ENCODE measurements at regions not wholly inside any gene's neighbourhood (a gene's known extent, or its start where the extent isn't known, plus 50 kb on each side); places are given as distances from the start of the nearest gene placed in this dataset.

GRCh38 chr2:186126181-186126580, 359.9 kb upstream of the ZC3H15 start:
- peaks cover 0 to 1% (median 0%) of the 10 kb centered on the region in 5 donors for H3K4me1 ChIP-seq (ENCODE audit: control insufficient read depth in 5 of 5, insufficient read depth in 5 of 5, low read length in 5 of 5)
- peak in 1 of 3 donors; percentile 15 for DNase-seq
- no peak overlapping the region for H3K4me3 ChIP-seq
- H3K9me3 ChIP-seq (ENCODE audit: control insufficient read depth in 4 of 4, insufficient read depth in 3 of 4, low read length in 3 of 4): no peaks in the 10 kb centered on the region
- no peak for ATAC-seq (ENCODE audit: insufficient read depth, low FRiP score)
- TF ChIP-seq, protein P1, sequence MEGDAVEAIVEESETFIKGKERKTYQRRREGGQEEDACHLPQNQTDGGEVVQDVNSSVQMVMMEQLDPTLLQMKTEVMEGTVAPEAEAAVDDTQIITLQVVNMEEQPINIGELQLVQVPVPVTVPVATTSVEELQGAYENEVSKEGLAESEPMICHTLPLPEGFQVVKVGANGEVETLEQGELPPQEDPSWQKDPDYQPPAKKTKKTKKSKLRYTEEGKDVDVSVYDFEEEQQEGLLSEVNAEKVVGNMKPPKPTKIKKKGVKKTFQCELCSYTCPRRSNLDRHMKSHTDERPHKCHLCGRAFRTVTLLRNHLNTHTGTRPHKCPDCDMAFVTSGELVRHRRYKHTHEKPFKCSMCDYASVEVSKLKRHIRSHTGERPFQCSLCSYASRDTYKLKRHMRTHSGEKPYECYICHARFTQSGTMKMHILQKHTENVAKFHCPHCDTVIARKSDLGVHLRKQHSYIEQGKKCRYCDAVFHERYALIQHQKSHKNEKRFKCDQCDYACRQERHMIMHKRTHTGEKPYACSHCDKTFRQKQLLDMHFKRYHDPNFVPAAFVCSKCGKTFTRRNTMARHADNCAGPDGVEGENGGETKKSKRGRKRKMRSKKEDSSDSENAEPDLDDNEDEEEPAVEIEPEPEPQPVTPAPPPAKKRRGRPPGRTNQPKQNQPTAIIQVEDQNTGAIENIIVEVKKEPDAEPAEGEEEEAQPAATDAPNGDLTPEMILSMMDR (IDR thresholded peaks at IDR 0.05; ENCODE audit: control extremely low read depth, extremely low read depth): no peak
- H3K27me3 ChIP-seq (ENCODE audit: control insufficient read depth in 3 of 3, insufficient read depth in 3 of 3, low read length in 2 of 3): no peaks in the 10 kb centered on the region
- H3K27ac ChIP-seq (ENCODE audit: low read depth in 1 of 2, low read length in 1 of 2): no peak overlapping the region
- no peak overlapping the region for H3K9ac ChIP-seq (ENCODE audit: insufficient read depth in 1 of 2, low read length in 2 of 2)
- H3K36me3 ChIP-seq (ENCODE audit: control insufficient read depth in 4 of 4, insufficient read depth in 4 of 4, low read length in 4 of 4): no peaks in the 10 kb centered on the region

- ATAC-seq (ENCODE audit: insufficient read depth, low FRiP score) (no peak), DNase-seq (no peak)
- no peaks in the 10 kb centered on the region for H3K36me3 ChIP-seq (ENCODE audit: control insufficient read depth in 4 of 4, insufficient read depth in 4 of 4, low read length in 4 of 4)
- TF ChIP-seq, protein P1 (IDR thresholded peaks at IDR 0.05; ENCODE audit: control extremely low read depth, extremely low read depth): no peak
- peaks cover 0 to 1% (median 0%) of the 10 kb centered on the region in 5 donors for H3K4me1 ChIP-seq (ENCODE audit: control insufficient read depth in 5 of 5, insufficient read depth in 5 of 5, low read length in 5 of 5)
- no peak overlapping the region for H3K9ac ChIP-seq (ENCODE audit: insufficient read depth in 1 of 2, low read length in 2 of 2)
- no peak overlapping the region for H3K27ac ChIP-seq (ENCODE audit: low read depth in 1 of 2, low read length in 1 of 2)
- H3K9me3 ChIP-seq (ENCODE audit: control insufficient read depth in 4 of 4, insufficient read depth in 3 of 4, low read length in 3 of 4): no peaks in the 10 kb centered on the region
- WGBS, 2 donors: 43 to 77% methylated on average over 1 of the region's 1 CpG
- no peak overlapping the region for H3K4me3 ChIP-seq
- H3K27me3 ChIP-seq (ENCODE audit: control insufficient read depth in 3 of 3, insufficient read depth in 3 of 3, low read length in 2 of 3): no peaks in the 10 kb centered on the region
These were observed 356.1 kb upstream of the ZC3H15 start for GRCh38 chr2:186129767-186130581.

DNA sequence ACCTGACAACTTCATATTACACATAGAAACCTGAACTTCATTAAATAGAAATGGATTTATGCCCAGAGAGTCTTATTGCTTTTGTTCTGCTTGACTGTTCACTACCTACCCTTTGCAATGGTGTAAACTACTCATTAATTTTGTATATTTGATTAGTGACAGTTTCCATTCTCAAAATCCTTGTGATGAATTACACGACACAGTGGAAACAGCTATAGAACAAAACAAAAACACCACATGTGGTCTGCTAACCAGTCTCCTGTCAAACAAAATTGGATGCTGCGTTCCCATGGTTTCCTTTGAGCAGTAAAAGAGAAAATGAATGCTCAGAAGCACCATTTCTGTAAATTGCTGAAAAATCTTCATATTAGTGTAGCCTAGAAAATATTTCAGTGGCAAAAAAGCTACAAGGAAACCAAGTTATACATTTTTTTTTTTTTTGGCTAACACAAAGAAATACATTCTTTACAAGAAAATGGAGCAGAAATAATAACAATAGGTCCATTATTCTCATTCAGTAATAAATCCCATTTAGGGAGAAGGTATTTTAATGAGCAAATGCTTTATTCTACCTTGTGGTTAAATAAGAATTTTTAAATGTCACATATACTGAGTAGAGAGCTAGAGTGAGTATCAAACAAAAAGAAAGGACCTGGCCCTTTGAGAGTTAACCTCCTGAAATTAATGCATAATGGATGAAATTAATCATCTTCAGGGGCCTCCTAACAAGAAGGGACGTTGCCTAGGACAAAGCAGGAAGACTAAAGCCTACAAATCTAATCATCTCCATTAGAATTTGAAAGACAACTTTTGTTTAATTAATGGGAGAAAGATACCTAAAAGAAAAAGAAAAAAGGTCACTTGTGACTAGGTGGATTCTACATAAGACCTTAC, 355.1 kb upstream of the ZC3H15 start:
- peaks cover 0 to 1% (median 0%) of the 10 kb centered on the region in 5 donors for H3K4me1 ChIP-seq (ENCODE audit: control insufficient read depth in 5 of 5, insufficient read depth in 5 of 5, low read length in 5 of 5)
- no peak for ATAC-seq (ENCODE audit: insufficient read depth, low FRiP score)
- no peak overlapping the region for H3K9ac ChIP-seq (ENCODE audit: insufficient read depth in 1 of 2, low read length in 2 of 2)
- H3K9me3 ChIP-seq (ENCODE audit: control insufficient read depth in 4 of 4, insufficient read depth in 3 of 4, low read length in 3 of 4): no peaks in the 10 kb centered on the region
- TF ChIP-seq, protein P1 (IDR thresholded peaks at IDR 0.05; ENCODE audit: control extremely low read depth, extremely low read depth): no peak
- DNase-seq: no peak
- 67 to 73% methylated on average over 3 of the region's 3 CpGs for WGBS, 2 donors
- H3K27me3 ChIP-seq (ENCODE audit: control insufficient read depth in 3 of 3, insufficient read depth in 3 of 3, low read length in 2 of 3): no peaks in the 10 kb centered on the region
- H3K27ac ChIP-seq (ENCODE audit: low read depth in 1 of 2, low read length in 1 of 2): no peak overlapping the region
- no peaks in the 10 kb centered on the region for H3K36me3 ChIP-seq (ENCODE audit: control insufficient read depth in 4 of 4, insufficient read depth in 4 of 4, low read length in 4 of 4)
- H3K4me3 ChIP-seq: no peak overlapping the region

Measured in lung (tissue), 11 donors.